NCI-H2081 (cell line): ENCODE measurements at regions not wholly inside any gene's neighbourhood (a gene's known extent, or its start where the extent isn't known, plus 50 kb on each side); places are given as distances from the start of the nearest gene placed in this dataset.
"Not testable (repeated sequence)": the region's sequence is repeated elsewhere in the genome, so short reads cannot be mapped to it uniquely, and the experiment has no call there.

Experiments
- DNase-seq, 2 experiments: peaks; one replicate each; lab custom pipeline; 2025; lab: John Stamatoyannopoulos, UW

- DNase-seq = no peak
These were observed 119.0 kb downstream of the NKX6-1 start for GRCh38 chr4:84379917-84380641.

DNA sequence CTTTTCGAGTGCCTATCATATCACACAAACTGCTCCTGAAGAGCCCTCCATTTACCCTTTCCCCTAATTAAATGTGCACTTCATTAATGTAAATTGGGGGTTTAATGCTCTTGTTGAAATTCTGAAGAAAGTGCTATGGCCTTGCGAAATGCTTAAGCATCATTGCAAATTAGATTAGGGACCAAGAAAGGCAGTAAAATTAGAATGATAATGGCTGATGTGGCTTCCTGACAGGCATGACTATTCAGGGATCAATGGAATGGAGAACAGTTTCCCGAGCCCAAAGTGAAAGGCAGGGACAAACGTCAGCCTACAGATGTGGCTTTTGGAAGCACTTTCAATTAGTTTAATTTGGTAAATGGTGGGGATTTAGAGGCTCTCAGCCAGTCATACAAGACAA is 120.1 kb downstream of the NKX6-1 start:
- no peak for DNase-seq

DNA sequence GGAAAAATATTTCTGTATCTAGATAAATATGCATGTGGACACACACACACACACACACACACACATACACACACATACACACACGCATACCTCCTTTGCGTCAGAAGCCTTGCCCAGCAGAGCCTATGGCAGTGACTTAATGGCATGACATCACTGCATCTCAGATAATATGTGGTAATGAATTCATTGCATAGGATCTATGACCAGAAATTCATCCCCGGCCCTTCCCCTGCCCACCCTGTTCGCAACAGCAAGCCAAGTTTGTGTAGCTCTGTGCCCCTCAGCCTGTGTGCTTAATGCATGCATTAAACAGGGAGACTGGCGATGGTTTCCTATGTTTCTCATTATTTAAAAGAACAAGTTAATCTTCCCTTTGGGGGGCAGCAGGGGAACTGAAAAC is 120.7 kb downstream of the NKX6-1 start:
- no peak for DNase-seq

DNA sequence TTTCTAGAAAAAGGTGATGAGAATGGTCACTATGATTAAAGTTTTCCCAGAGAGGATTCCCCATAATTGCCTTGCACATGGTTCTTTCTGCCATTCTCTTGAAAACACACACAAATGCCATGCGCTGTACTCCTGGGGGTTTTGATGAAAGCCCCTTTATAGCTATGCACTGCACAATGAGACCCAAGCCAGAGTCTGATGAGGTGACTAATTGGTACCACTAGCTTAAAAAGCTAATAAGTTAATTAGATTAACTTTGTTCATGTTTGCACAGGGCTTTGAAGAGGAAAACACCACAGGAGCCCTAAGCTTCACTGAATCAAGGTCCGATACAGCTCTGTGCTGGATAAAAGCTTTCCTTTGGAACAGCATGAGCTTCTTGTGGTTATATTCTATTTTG is 132.2 kb downstream of the NKX6-1 start:
- no peak for DNase-seq

DNA sequence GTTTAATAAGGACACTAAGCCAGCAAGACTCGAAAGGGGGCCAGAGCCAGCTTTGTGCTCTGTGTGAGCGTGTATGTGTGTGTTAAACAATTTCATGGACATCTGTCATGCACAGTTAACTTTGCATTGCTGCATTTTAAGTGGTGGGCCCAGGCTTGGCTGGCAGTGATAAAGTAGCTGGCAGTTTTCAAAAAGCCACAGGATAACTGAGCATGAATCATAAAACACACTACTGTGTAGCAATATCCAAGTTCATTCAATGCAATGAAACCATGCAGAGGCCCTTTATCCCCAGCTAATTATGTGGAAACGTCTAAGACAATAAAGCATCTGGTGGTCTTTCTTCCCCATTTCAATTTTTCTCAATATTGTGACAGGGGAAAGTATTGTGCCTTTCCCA is 132.9 kb downstream of the NKX6-1 start:
- peak; percentile 5 to 22 for DNase-seq

DNA sequence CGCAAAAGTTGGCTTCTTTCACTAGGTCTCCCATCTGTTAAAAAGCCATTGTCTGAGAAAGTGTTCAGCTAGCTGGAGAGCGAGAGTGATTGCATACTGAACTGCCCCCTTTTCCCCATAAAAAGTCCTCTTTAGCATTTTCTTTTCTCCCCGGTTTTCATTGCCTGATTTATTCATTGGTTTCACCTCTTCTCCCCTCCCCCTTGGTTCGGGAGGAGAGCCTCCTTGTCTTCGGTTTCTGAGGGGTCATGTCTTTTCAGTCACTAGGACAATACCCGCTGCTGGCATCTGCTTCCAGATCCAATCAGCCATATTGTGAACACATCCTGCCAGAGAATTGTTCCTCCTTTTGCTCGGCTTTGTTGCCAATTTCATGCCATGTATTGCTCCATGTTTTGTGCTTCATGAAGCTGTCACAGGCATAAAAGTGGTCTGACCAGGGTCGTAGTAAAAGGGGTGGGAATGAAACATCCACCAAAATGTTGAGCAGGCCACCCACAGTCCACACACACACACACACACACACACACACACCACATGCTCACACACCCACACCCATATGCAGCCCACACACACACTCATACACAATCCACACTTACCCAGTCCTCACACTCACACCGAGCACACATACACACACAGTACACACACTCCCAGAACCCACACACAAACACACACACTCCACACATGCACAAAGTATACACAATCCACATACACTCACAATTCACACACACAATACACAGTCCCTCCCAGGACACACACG is 136.0 kb downstream of the NKX6-1 start:
- DNase-seq = no peak

DNA sequence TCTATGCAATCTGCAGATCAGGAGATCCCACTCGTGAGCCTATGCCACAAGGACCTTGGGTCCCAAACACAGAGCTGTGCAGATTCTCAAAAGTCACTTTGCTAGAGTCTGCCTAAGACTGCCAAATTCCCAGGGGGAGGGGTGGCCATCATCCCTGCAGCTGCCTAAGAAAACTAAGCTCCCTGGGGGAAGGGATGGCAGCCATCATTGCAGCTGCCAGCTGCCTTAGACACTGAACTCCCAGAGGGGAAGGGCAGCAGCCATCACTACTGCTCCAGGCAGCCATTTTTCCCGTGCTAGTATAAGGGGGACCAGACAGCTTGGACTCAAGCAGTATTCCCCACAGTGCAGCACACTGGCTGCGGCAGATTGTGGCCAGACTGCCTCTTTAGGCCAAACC is 156.9 kb downstream of the NKX6-1 start:
- DNase-seq = no peak

- no peak for DNase-seq
These were observed 157.5 kb downstream of the NKX6-1 start for GRCh38 chr4:84341559-84341958.

DNA sequence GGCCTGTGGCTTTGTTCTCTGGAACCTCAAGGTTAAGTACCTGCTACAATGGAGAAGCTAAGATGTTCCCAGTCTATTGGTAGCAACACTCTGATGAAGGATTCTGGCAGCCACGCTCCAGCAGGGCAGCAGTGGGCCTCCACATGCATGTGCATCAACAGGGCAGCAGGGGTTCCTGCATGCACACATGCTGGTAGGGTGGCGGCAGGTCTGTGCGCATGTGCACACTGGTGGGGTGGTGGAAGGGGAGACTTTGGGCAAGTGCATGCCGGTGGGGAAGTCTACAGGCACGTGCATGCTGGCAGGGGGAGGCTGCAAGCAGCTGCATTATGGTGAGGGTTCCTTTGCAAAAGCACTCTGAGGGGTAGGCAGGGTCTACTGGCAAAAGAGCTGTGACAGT is 160.7 kb downstream of the NKX6-1 start:
- DNase-seq = no peak

GRCh38 chr4:84336964-84337705 is 162.0 kb downstream of the NKX6-1 start:
- DNase-seq = peak in 1 of 2 experiments; percentile 14

- no peak for DNase-seq
These were observed 171.6 kb downstream of the NKX6-1 start for GRCh38 chr4:84327526-84327925.

- no peak for DNase-seq
These were observed 173.5 kb downstream of the NKX6-1 start for GRCh38 chr4:84325625-84326024.

- no peak for DNase-seq
These were observed 174.5 kb downstream of the NKX6-1 start for GRCh38 chr4:84324303-84325245.

DNA sequence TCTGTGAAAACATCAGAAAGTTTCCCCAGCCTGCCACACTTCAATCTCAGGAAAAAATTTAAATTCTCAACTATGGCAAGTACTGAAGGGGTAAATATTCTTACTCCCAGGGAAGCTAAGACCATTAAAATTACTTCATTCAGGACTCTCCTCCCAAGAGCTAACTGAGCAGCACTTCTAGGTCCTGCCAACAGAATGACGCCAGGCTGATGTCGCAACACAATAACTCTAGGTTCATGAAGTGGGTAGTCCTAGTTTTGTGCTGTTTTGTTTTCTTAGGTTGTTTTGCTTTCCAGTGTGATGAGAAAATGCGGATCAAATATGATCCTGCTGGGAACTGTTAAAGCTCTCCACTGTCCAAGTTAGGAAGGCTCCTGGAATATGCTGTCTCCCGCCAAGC is 180.0 kb downstream of the NKX6-1 start:
- no peak for DNase-seq

DNA sequence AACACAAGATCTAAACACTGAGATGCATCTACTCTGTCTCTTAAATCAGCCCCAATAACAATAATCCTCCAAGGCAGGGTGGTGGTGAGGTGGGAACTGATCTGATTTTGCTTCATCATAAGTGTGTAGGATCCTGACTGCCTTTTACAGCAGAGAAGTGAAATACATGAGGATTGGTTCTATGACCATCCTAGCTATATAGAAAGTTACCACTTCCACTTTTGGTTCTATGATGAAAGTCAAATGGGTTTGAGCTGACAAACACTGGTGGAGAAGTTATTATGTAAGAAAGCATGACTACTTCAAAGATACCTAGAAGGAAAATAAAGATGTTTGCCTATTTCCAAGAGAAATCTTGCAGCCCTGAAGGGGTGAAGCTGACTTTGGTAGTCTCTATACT is 181.6 kb downstream of the NKX6-1 start:
- no peak for DNase-seq

- DNase-seq = no peak
These were observed 186.6 kb downstream of the NKX6-1 start for GRCh38 chr4:84312426-84313012.

DNA sequence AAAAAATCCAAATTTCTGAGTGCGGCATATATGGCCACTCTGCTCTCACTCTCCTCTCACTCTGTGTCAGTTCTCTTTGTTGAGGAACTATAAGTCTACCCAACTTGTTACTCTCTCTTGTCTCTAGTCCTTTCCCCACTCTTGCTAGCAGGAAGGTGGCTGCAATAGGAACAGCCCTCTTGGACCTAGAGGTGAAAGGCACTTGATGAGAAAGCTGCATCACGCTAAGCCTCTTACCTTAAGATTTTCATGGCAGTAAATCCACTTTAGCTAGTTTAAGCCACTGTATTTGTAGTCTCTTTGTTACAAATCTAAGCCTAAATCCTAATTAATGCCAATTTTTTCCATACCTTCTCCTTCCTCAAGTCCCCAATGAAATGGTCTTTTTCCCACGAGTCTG is 189.9 kb downstream of the NKX6-1 start:
- DNase-seq = no peak

DNA sequence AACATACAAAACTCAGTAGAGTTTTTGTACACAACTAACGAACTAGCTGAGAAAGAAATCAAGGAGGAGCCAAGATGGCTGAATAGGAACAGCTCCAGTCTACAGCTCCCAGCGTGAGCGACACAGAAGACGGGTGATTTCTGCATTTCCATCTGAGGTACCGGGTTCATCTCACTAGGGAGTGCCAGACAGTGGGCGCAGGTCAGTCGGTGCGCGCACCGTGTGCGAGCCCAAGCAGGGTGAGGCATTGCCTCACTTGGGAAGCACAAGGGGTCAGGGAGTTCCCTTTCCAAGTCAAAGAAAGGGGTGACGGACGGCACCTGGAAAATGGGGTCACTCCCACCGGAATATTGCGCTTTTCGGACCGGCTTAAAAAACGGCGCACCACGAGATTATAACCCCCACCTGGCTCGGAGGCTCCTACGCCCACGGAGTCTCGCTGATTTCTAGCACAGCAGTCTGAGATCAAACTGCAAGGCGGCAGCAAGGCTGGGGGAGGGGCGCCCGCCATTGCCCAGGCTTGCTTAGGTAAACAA is 200.3 kb downstream of the NKX6-1 start:
- DNase-seq = not testable (repeated sequence)

- DNase-seq = no peak
These were observed 200.9 kb downstream of the NKX6-1 start for GRCh38 chr4:84298023-84298718.

DNA sequence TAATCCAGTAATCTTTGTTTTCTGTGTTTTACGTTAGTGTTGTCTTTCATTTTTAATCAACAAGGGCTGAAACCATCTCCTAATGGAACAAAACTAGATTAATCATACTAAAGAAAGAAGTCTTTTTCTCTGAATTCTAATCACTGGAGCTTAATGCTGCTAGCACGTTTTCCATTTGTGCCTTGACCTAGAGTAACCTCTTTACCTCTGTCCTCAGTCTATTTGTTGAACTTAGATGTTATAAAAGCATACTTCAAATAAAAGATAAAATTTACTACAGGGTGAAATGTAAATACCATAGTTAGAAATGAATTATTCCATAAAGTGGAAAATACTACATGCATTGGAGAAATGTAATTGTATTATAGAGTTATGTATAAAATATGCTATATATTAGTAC is 207.1 kb downstream of the NKX6-1 start:
- DNase-seq = no peak

DNA sequence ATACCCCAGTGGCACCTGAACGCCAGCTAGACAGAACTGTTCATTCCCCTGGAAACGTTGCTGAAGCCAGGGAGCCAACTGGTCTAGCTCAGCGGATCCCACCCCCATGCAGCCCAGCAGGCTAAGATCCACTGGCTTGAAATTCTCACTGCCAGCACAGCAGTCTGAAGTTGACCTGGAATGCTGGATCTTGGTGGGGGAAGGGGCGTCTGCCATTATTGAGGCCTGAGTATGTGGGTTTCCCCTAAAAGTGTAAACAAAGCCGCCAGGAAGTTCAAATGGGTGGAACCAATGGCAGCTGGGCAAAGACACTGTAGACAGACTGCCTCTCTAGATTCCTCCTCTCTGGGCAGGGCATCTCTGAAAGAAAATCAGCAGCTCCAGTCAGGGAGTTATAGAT is 213.0 kb downstream of the NKX6-1 start:
- DNase-seq = no peak
